H9 (cell line): ENCODE measurements at regions not wholly inside any gene's neighbourhood (a gene's known extent, or its start where the extent isn't known, plus 50 kb on each side); places are given as distances from the start of the nearest gene placed in this dataset.

Experiments
- DNase-seq: peaks from one replicate; pipeline ENCODE4 v3.0.0-alpha.2; 2017
- H2AFZ ChIP-seq: one replicate; pipeline ENCODE4 v1.6.1; 2013; ENCODE audit warnings: mild to moderate bottlenecking, low read length, control low read depth, moderate library complexity
- H2AK5ac ChIP-seq: 2 replicates; pipeline ENCODE4 v1.6.1; 2013; ENCODE audit warnings: low read length, control low read depth, mixed read lengths; ENCODE audit not compliant: insufficient read length
- H2BK120ac ChIP-seq: one replicate; pipeline ENCODE4 v1.6.1; 2013; ENCODE audit warnings: low read depth, mild to moderate bottlenecking, low read length, control low read depth, inconsistent platforms; ENCODE audit not compliant: poor library complexity, severe bottlenecking
- H2BK12ac ChIP-seq: 2 replicates; pipeline ENCODE4 v1.6.1; 2013; ENCODE audit warnings: low read length, control low read depth, mixed read lengths, low read depth; ENCODE audit not compliant: insufficient read length
- H2BK15ac ChIP-seq: 2 replicates; pipeline ENCODE4 v1.6.1; 2013; ENCODE audit warnings: low read depth, low read length, control low read depth
- H2BK20ac ChIP-seq: one replicate; pipeline ENCODE4 v1.6.1; 2013; ENCODE audit warnings: low read depth, mild to moderate bottlenecking, low read length, control low read depth, inconsistent platforms; ENCODE audit not compliant: poor library complexity, severe bottlenecking
- H2BK5ac ChIP-seq: 2 replicates; pipeline ENCODE4 v1.6.1; 2013; ENCODE audit warnings: low read length, control low read depth, mixed read lengths; ENCODE audit not compliant: insufficient read length
- H3K14ac ChIP-seq: 2 replicates; pipeline ENCODE4 v1.6.1; 2013; ENCODE audit warnings: low read length, control low read depth; ENCODE audit not compliant: insufficient read depth
- H3K18ac ChIP-seq: 2 replicates; pipeline ENCODE4 v1.6.1; 2013; ENCODE audit warnings: low read depth, mild to moderate bottlenecking, mixed read lengths, low read length, control low read depth; ENCODE audit not compliant: insufficient read length
- H3K23ac ChIP-seq: 2 replicates; pipeline ENCODE4 v1.6.1; 2013; ENCODE audit warnings: low read length, control low read depth, mixed read lengths, low read depth; ENCODE audit not compliant: insufficient read length
- H3K23me2 ChIP-seq: 2 replicates; pipeline ENCODE4 v1.6.1; 2013; ENCODE audit warnings: low read depth, mild to moderate bottlenecking, mixed read lengths, low read length, control low read depth; ENCODE audit not compliant: insufficient read length, poor library complexity, severe bottlenecking
- H3K27ac ChIP-seq: 2 replicates; pipeline ENCODE4 v1.5.1; 2013; ENCODE audit warnings: low read length, control low read depth, mixed read lengths, low read depth; ENCODE audit not compliant: insufficient read length
- H3K27me3 ChIP-seq: 2 replicates; pipeline ENCODE4 v1.6.1; 2013; ENCODE audit warnings: low read length, control low read depth, inconsistent platforms; ENCODE audit not compliant: insufficient read depth
- H3K4ac ChIP-seq: 2 replicates; pipeline ENCODE4 v1.6.1; 2013; ENCODE audit warnings: low read depth, mild to moderate bottlenecking, control low read depth, inconsistent platforms, low read length, moderate library complexity
- H3K4me1 ChIP-seq: 2 replicates; pipeline ENCODE4 v1.6.1; 2013; ENCODE audit warnings: low read length, control low read depth, inconsistent platforms; ENCODE audit not compliant: insufficient read depth
- H3K4me2 ChIP-seq: 2 replicates; pipeline ENCODE4 v1.6.1; 2013; ENCODE audit warnings: low read length, control low read depth, mixed read lengths; ENCODE audit not compliant: insufficient read length, insufficient read depth
- H3K56ac ChIP-seq: 2 replicates; pipeline ENCODE4 v1.6.1; 2013; ENCODE audit warnings: low read depth, mild to moderate bottlenecking, mixed read lengths, low read length, control low read depth; ENCODE audit not compliant: insufficient read length
- H3K79me1 ChIP-seq: 2 replicates; pipeline ENCODE4 v1.6.1; 2013; ENCODE audit warnings: low read depth, mild to moderate bottlenecking, moderate library complexity, low read length, control low read depth, inconsistent platforms; ENCODE audit not compliant: insufficient read depth, poor library complexity, severe bottlenecking
- H3K79me2 ChIP-seq: 2 replicates; pipeline ENCODE4 v1.6.1; 2013; ENCODE audit warnings: low read length, control low read depth, inconsistent platforms; ENCODE audit not compliant: insufficient read depth
- H3K9ac ChIP-seq: 2 replicates; pipeline ENCODE4 v1.6.1; 2013; ENCODE audit warnings: low read length, control low read depth, mixed read lengths; ENCODE audit not compliant: insufficient read length; ENCODE audit errors: extremely low read depth
- H3K9me3 ChIP-seq: one replicate; pipeline ENCODE4 v1.6.1; 2013; ENCODE audit warnings: low read depth, low read length, inconsistent platforms; ENCODE audit not compliant: control insufficient read depth
- H3T11ph ChIP-seq: one replicate; pipeline ENCODE4 v1.6.1; 2013; ENCODE audit warnings: mild to moderate bottlenecking, low read length, control low read depth, inconsistent platforms
- H4K20me1 ChIP-seq: one replicate; pipeline ENCODE4 v1.6.1; 2013; ENCODE audit not compliant: control insufficient read depth, insufficient read length, insufficient read depth
- H4K5ac ChIP-seq: 2 replicates; pipeline ENCODE4 v1.6.1; 2013; ENCODE audit warnings: low read depth, mild to moderate bottlenecking, mixed read lengths, low read length, control low read depth; ENCODE audit not compliant: insufficient read length
- H4K8ac ChIP-seq: replicated peaks from 2 replicates; pipeline ENCODE4 v1.6.1; 2013; ENCODE audit warnings: low read length, control low read depth, mixed read lengths, low read depth; ENCODE audit not compliant: insufficient read length
- H4K91ac ChIP-seq: 2 replicates; pipeline ENCODE4 v1.6.1; 2013; ENCODE audit warnings: low read depth, mild to moderate bottlenecking, moderate library complexity, mixed read lengths, low read length, control low read depth; ENCODE audit not compliant: insufficient read length
- H3K27ac Mint-ChIP-seq, 3 experiments: 2 replicates in 2 of 3; 3 replicates in 1 of 3; pipeline ENCODE4 v1.8.0; 2020 to 2021; ENCODE audit warnings: mixed read lengths in 3 of 3, mild to moderate bottlenecking in 1 of 3, moderate library complexity in 1 of 3
- H3K27me3 Mint-ChIP-seq: 2 replicates; pipeline ENCODE4 v1.8.0; 2021; ENCODE audit warnings: low read depth, mild to moderate bottlenecking, moderate library complexity, mixed read lengths
- H3K36me3 Mint-ChIP-seq, 3 experiments: 2 replicates in 2 of 3; 3 replicates in 1 of 3; pipeline ENCODE4 v1.8.0; 2020 to 2021; ENCODE audit warnings: low read depth in 3 of 3, mixed read lengths in 3 of 3; ENCODE audit not compliant: insufficient read depth in 1 of 3
- H3K4me1 Mint-ChIP-seq, 2 experiments: 2 replicates each; pipeline ENCODE4 v1.8.0; 2020; ENCODE audit warnings: mixed read lengths in 2 of 2
- H3K4me3 Mint-ChIP-seq, 2 experiments: 2 replicates in 1 of 2; 3 replicates in 1 of 2; pipeline ENCODE4 v1.8.0; 2020 to 2021; ENCODE audit warnings: mild to moderate bottlenecking in 2 of 2, mixed read lengths in 2 of 2, moderate library complexity in 1 of 2
- H3K9me3 Mint-ChIP-seq, 2 experiments: 2 replicates in 1 of 2; 3 replicates in 1 of 2; pipeline ENCODE4 v1.8.0; 2020; ENCODE audit warnings: mild to moderate bottlenecking in 2 of 2, mixed read lengths in 2 of 2, moderate library complexity in 1 of 2
- WGBS: extraction: QIAGEN DNeasy Blood & Tissue Kit; methylation state at CpG from one replicate; pipeline ENCODE4 v1.1.7; 2013; ENCODE audit warnings: missing lambda C conversion rate, low lambda C conversion rate, mixed read lengths; ENCODE audit not compliant: insufficient read length; ENCODE audit errors: extremely low coverage; 5-methylcytosine and 5-hydroxymethylcytosine counted together
- TF ChIP-seq, protein P1 (sequence below): fragments of 200-600 bp; sonication (generic); conservative IDR thresholded peaks from 3 replicates; pipeline ENCODE4 v1.8.0; 2021; ENCODE audit warnings: antibody characterized with exemption, mild to moderate bottlenecking

DNA sequence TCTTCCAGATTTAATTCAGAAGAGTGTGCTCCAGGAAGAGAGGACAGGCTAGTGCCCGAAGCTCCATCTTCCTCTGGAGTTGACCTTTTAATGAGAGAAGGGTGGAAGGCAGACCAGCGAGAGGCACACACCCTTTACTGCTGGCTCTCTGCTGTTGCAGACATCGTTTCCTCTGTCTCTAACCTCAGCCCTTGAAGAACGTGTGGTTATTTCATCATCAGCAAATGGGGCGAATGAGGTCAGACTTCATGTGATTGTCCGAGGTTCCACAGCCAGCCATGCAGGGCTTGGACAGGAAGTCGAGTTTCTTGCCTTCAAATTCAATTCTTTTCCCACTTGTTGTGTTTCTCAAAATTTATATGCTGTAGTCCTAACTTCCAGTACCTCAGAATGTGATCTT, 155.2 kb upstream of the MSX1 start:
- H2BK12ac ChIP-seq: no peak overlapping the region
- H2AFZ ChIP-seq: no peak overlapping the region
- no peak overlapping the region for H3K27ac ChIP-seq
- H3K23ac ChIP-seq: no peak overlapping the region
- DNase-seq: no peak
- peaks cover 24% of the 10 kb centered on the region for H3K27me3 Mint-ChIP-seq
- H4K20me1 ChIP-seq: no peaks in the 10 kb centered on the region
- H3K4me1 ChIP-seq: no peaks in the 10 kb centered on the region
- H3K9me3 ChIP-seq: no peaks in the 10 kb centered on the region
- H2AK5ac ChIP-seq: no peak overlapping the region
- H3K4me2 ChIP-seq: no peak overlapping the region
- H3K79me2 ChIP-seq: no peaks in the 10 kb centered on the region
- H4K91ac ChIP-seq: no peak overlapping the region
- H4K5ac ChIP-seq: no peak overlapping the region
- no peaks in the 10 kb centered on the region for H3K79me1 ChIP-seq
- no peak overlapping the region for H3K4ac ChIP-seq
- no CpG with 5 or more reads among the region's 7 CpGs for WGBS
- H3K9ac ChIP-seq: no peak overlapping the region
- H2BK20ac ChIP-seq: no peak overlapping the region
- H3K27ac Mint-ChIP-seq: no peak overlapping the region
- H4K8ac ChIP-seq: no peak overlapping the region
- no peak overlapping the region for H3K18ac ChIP-seq
- H3K4me1 Mint-ChIP-seq: peaks cover 0 to 4% of the 10 kb centered on the region in 2 experiments; a peak in 2 of 4 replicates
- no peak overlapping the region for H3T11ph ChIP-seq
- H2BK5ac ChIP-seq: no peak overlapping the region
- TF ChIP-seq, protein P1, sequence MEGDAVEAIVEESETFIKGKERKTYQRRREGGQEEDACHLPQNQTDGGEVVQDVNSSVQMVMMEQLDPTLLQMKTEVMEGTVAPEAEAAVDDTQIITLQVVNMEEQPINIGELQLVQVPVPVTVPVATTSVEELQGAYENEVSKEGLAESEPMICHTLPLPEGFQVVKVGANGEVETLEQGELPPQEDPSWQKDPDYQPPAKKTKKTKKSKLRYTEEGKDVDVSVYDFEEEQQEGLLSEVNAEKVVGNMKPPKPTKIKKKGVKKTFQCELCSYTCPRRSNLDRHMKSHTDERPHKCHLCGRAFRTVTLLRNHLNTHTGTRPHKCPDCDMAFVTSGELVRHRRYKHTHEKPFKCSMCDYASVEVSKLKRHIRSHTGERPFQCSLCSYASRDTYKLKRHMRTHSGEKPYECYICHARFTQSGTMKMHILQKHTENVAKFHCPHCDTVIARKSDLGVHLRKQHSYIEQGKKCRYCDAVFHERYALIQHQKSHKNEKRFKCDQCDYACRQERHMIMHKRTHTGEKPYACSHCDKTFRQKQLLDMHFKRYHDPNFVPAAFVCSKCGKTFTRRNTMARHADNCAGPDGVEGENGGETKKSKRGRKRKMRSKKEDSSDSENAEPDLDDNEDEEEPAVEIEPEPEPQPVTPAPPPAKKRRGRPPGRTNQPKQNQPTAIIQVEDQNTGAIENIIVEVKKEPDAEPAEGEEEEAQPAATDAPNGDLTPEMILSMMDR: no peak
- no peak overlapping the region for H3K4me3 Mint-ChIP-seq
- H2BK15ac ChIP-seq: no peak overlapping the region
- H3K14ac ChIP-seq: no peak overlapping the region
- H3K56ac ChIP-seq: no peak overlapping the region
- no peaks in the 10 kb centered on the region for H3K9me3 Mint-ChIP-seq
- no peaks in the 10 kb centered on the region for H3K23me2 ChIP-seq
- H3K27me3 ChIP-seq: no peaks in the 10 kb centered on the region
- 0 out of 7 replicates have a peak, but pooled peaks cover 0 to 3% (median 0%) of the 10 kb centered on the region in 3 experiments for H3K36me3 Mint-ChIP-seq
- H2BK120ac ChIP-seq: no peak overlapping the region
